ENCODE measurements at regions not wholly inside any gene's neighbourhood (a gene's known extent, or its start where the extent isn't known, plus 50 kb on each side); places are given as distances from the start of the nearest gene placed in this dataset.

- no peaks in the 10 kb centered on the region for H3K9me3 Mint-ChIP-seq (ENCODE audit: unreplicated experiment)
- H3K36me3 Mint-ChIP-seq (ENCODE audit: insufficient read depth, unreplicated experiment) = no peaks in the 10 kb centered on the region
- DNase-seq (ENCODE audit: unreplicated experiment) = no peak
- TF ChIP-seq, protein P1, sequence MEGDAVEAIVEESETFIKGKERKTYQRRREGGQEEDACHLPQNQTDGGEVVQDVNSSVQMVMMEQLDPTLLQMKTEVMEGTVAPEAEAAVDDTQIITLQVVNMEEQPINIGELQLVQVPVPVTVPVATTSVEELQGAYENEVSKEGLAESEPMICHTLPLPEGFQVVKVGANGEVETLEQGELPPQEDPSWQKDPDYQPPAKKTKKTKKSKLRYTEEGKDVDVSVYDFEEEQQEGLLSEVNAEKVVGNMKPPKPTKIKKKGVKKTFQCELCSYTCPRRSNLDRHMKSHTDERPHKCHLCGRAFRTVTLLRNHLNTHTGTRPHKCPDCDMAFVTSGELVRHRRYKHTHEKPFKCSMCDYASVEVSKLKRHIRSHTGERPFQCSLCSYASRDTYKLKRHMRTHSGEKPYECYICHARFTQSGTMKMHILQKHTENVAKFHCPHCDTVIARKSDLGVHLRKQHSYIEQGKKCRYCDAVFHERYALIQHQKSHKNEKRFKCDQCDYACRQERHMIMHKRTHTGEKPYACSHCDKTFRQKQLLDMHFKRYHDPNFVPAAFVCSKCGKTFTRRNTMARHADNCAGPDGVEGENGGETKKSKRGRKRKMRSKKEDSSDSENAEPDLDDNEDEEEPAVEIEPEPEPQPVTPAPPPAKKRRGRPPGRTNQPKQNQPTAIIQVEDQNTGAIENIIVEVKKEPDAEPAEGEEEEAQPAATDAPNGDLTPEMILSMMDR (IDR thresholded peaks at IDR 0.05; ENCODE audit: unreplicated experiment) = no peak
- H3K4me1 Mint-ChIP-seq (ENCODE audit: insufficient read depth, unreplicated experiment) = no peaks in the 10 kb centered on the region
- ChIA-PET POLR2A (no interaction called here), CTCF (interaction anchor here (0.9 to 8.0 kb wide), 4 partner anchors 53 to 192 kb away, joined by 3 to 69 read pairs (median 3); no protein-coding TSS in a partner anchor)
- peaks cover 54% of the 10 kb centered on the region for H3K27me3 Mint-ChIP-seq (ENCODE audit: insufficient read depth, unreplicated experiment)
- H3K4me3 Mint-ChIP-seq (ENCODE audit: unreplicated experiment) = no peak overlapping the region
- no peak overlapping the region for H3K27ac Mint-ChIP-seq (ENCODE audit: low read depth, unreplicated experiment)
- BruUV-seq (replicated peaks) = no TSS peak
- intact Hi-C loops (cut with micrococcal nuclease) = no loop called here
Observed at GRCh38 chr11:76728227-76728626, 54.9 kb upstream of the TSKU start.

DNA sequence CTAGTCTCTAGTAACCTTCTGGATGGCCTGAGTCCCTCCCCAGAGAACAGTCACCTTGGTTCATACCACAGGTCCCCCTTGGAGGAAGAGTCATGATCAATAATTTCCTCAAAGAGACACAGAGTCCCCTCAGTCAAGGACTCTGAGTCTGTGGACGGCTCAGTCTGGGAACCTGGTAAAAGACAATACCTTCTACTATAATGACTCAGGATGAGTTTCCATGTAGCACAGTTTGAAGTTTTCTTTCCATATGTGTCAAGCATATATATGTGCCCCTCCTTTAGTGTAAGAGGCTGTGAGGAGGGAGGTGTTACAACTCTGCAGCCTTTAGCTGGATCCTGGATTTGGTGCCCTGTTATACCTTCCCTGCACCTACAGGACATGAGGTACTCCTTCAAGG lies 54.4 kb upstream of the TSKU start:
- H3K27ac Mint-ChIP-seq (ENCODE audit: low read depth, unreplicated experiment) = no peak overlapping the region

DNA sequence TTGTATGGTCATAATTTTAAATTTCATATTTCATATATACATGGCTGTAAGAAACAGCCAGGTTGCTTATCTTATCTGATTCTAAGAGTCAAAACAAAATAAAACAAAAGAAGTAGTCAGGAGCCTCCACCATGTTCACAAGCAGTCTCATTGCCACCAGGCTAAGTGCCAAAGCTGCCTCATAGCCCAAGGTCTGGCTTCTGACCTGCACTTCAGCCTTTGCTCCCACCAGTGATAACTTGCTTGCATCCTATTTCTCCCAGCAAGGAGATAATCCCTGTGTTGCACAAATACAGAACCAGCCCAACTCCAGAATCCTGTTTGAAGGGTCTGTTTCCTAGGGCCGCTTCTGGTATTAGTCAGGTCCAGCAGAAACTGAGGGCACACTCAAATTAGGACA lies 53.9 kb upstream of the TSKU start:
- POLR2A ChIA-PET = interaction anchor here (0.7 kb wide), 1 partner anchor 386 kb away, joined by 3 read pairs; no protein-coding TSS in a partner anchor
- peaks cover 46% of the 10 kb centered on the region for H3K27me3 Mint-ChIP-seq (ENCODE audit: insufficient read depth, unreplicated experiment)
- TF ChIP-seq, protein P1 (IDR thresholded peaks at IDR 0.05; ENCODE audit: unreplicated experiment) = no peak
- CTCF ChIA-PET = interaction anchor here (0.5 to 0.6 kb wide), 2 partner anchors 236 to 437 kb away, joined by 3 read pairs; no protein-coding TSS in a partner anchor
- no peaks in the 10 kb centered on the region for H3K4me1 Mint-ChIP-seq (ENCODE audit: insufficient read depth, unreplicated experiment)
- no peaks in the 10 kb centered on the region for H3K36me3 Mint-ChIP-seq (ENCODE audit: insufficient read depth, unreplicated experiment)
- no TSS peak for BruUV-seq (replicated peaks)
- DNase-seq (ENCODE audit: unreplicated experiment) = no peak
- H3K27ac Mint-ChIP-seq (ENCODE audit: low read depth, unreplicated experiment) = no peak overlapping the region
- H3K4me3 Mint-ChIP-seq (ENCODE audit: unreplicated experiment) = no peak overlapping the region
- H3K9me3 Mint-ChIP-seq (ENCODE audit: unreplicated experiment) = no peaks in the 10 kb centered on the region
- intact Hi-C loops (cut with micrococcal nuclease) = no loop called here

More for the DNA sequence above, 54.4 kb upstream of the TSKU start:
- H3K27me3 Mint-ChIP-seq (ENCODE audit: insufficient read depth, unreplicated experiment) = peaks cover 50% of the 10 kb centered on the region
- no peak overlapping the region for H3K4me3 Mint-ChIP-seq (ENCODE audit: unreplicated experiment)
- H3K4me1 Mint-ChIP-seq (ENCODE audit: insufficient read depth, unreplicated experiment) = no peaks in the 10 kb centered on the region
- TF ChIP-seq, protein P1 (IDR thresholded peaks at IDR 0.05; ENCODE audit: unreplicated experiment) = no peak
- intact Hi-C loops (cut with micrococcal nuclease) = no loop called here
- no peaks in the 10 kb centered on the region for H3K36me3 Mint-ChIP-seq (ENCODE audit: insufficient read depth, unreplicated experiment)
- DNase-seq (ENCODE audit: unreplicated experiment) = no peak
- BruUV-seq (replicated peaks) = no TSS peak
- CTCF ChIA-PET = interaction anchor here (0.9 to 8.0 kb wide), 2 partner anchors 53 to 192 kb away, joined by 3 to 69 read pairs; no protein-coding TSS in a partner anchor
- H3K9me3 Mint-ChIP-seq (ENCODE audit: unreplicated experiment) = no peaks in the 10 kb centered on the region
- POLR2A ChIA-PET = no interaction called here

- POLR2A ChIA-PET = interaction anchor here (1.2 to 1.3 kb wide), 2 partner anchors 68 to 189 kb away, joined by 3 read pairs; no protein-coding TSS in a partner anchor
- no peak for DNase-seq (ENCODE audit: unreplicated experiment)
- peaks cover 27% of the 10 kb centered on the region for H3K27me3 Mint-ChIP-seq (ENCODE audit: insufficient read depth, unreplicated experiment)
- TF ChIP-seq, protein P1 (IDR thresholded peaks at IDR 0.05; ENCODE audit: unreplicated experiment) = no peak
- no peak overlapping the region for H3K4me3 Mint-ChIP-seq (ENCODE audit: unreplicated experiment)
- CTCF ChIA-PET = interaction anchor here (0.6 to 7.5 kb wide), 7 partner anchors 9 to 817 kb away, joined by 3 to 161 read pairs (median 4); no protein-coding TSS in a partner anchor
- no TSS peak for BruUV-seq (replicated peaks)
- H3K9me3 Mint-ChIP-seq (ENCODE audit: unreplicated experiment) = no peaks in the 10 kb centered on the region
- no peaks in the 10 kb centered on the region for H3K36me3 Mint-ChIP-seq (ENCODE audit: insufficient read depth, unreplicated experiment)
- no peaks in the 10 kb centered on the region for H3K4me1 Mint-ChIP-seq (ENCODE audit: insufficient read depth, unreplicated experiment)
- intact Hi-C loops (cut with micrococcal nuclease) = loop anchor here (5.0 to 10.0 kb wide), 3 partner anchors 51 to 456 kb away; partner anchors contain the start of gene TSKU
- no peak overlapping the region for H3K27ac Mint-ChIP-seq (ENCODE audit: low read depth, unreplicated experiment)
Observed at GRCh38 chr11:76730887-76731565, 52.1 kb upstream of the TSKU start.

Measured in MCF 10A (cell line).